ENCODE measurements at regions not wholly inside any gene's neighbourhood (a gene's known extent, or its start where the extent isn't known, plus 50 kb on each side); places are given as distances from the start of the nearest gene placed in this dataset.

GRCh38 chr20:55677011-55677410 lies 328.3 kb downstream of the CBLN4 start:
- Histone ChIP-seq H3K27me3 (ENCODE audit: control insufficient read depth, insufficient read depth, low read length) (no peaks in the 10 kb centered on the region), H3K27ac (ENCODE audit: insufficient read depth, low read length) (no peak overlapping the region), H3K79me2 (ENCODE audit: control insufficient read depth, insufficient read depth, low read length) (no peaks in the 10 kb centered on the region), H3K36me3 (ENCODE audit: control insufficient read depth, insufficient read depth, low read length) (no peaks in the 10 kb centered on the region), H3K9me3 (ENCODE audit: control insufficient read depth, insufficient read depth, low read depth, low read length) (no peaks in the 10 kb centered on the region), H4K20me1 (ENCODE audit: control insufficient read depth, extremely low read depth, insufficient read depth, low read length) (no peaks in the 10 kb centered on the region), H3K4me1 (ENCODE audit: control insufficient read depth, extremely low read depth, insufficient read depth, low read length) (no peaks in the 10 kb centered on the region), H3K9ac (ENCODE audit: insufficient read depth, low read length) (no peak overlapping the region), H3K4me2 (ENCODE audit: extremely low read depth, insufficient read depth, low read length) (no peak overlapping the region), H2AFZ (ENCODE audit: low read length) (no peak overlapping the region), H3K4me3 (replicated peaks in 1 of 4; ENCODE audit: control extremely low read depth in 1 of 4, insufficient read depth in 1 of 4, low read depth in 3 of 4, low read length in 4 of 4) (no peak overlapping the region)
- TF ChIP-seq CTCF (conservative IDR thresholded peaks at IDR 0.05 in 1 of 2, IDR thresholded peaks at IDR 0.05 in 1 of 2; ENCODE audit: low read depth in 1 of 2, low read length in 2 of 2) (no peak), EZH2 (IDR thresholded peaks at IDR 0.05; ENCODE audit: low read length, missing control alignments) (no peak)
- no peak for DNase-seq (ENCODE audit: low read depth in 2 of 2)

GRCh38 chr20:55676097-55676496 lies 329.2 kb downstream of the CBLN4 start:
- Histone ChIP-seq H2AFZ (ENCODE audit: low read length) (no peak overlapping the region), H3K4me3 (replicated peaks in 1 of 4; ENCODE audit: control extremely low read depth in 1 of 4, insufficient read depth in 1 of 4, low read depth in 3 of 4, low read length in 4 of 4) (no peak overlapping the region), H3K4me2 (ENCODE audit: extremely low read depth, insufficient read depth, low read length) (no peak overlapping the region), H3K27me3 (ENCODE audit: control insufficient read depth, insufficient read depth, low read length) (no peaks in the 10 kb centered on the region), H3K9me3 (ENCODE audit: control insufficient read depth, insufficient read depth, low read depth, low read length) (no peaks in the 10 kb centered on the region), H3K9ac (ENCODE audit: insufficient read depth, low read length) (no peak overlapping the region), H3K27ac (ENCODE audit: insufficient read depth, low read length) (no peak overlapping the region), H4K20me1 (ENCODE audit: control insufficient read depth, extremely low read depth, insufficient read depth, low read length) (no peaks in the 10 kb centered on the region), H3K79me2 (ENCODE audit: control insufficient read depth, insufficient read depth, low read length) (no peaks in the 10 kb centered on the region), H3K36me3 (ENCODE audit: control insufficient read depth, insufficient read depth, low read length) (no peaks in the 10 kb centered on the region), H3K4me1 (ENCODE audit: control insufficient read depth, extremely low read depth, insufficient read depth, low read length) (no peaks in the 10 kb centered on the region)
- no peak for DNase-seq (ENCODE audit: low read depth in 2 of 2)
- TF ChIP-seq EZH2 (IDR thresholded peaks at IDR 0.05; ENCODE audit: low read length, missing control alignments) (no peak), CTCF (conservative IDR thresholded peaks at IDR 0.05 in 1 of 2, IDR thresholded peaks at IDR 0.05 in 1 of 2; ENCODE audit: low read depth in 1 of 2, low read length in 2 of 2) (no peak)

- no peak for DNase-seq (ENCODE audit: low read depth in 2 of 2)
- no peaks in the 10 kb centered on the region for H4K20me1 ChIP-seq (ENCODE audit: control insufficient read depth, extremely low read depth, insufficient read depth, low read length)
- H3K27ac ChIP-seq (ENCODE audit: insufficient read depth, low read length), result no peak overlapping the region
- H3K4me1 ChIP-seq (ENCODE audit: control insufficient read depth, extremely low read depth, insufficient read depth, low read length), result no peaks in the 10 kb centered on the region
- no peaks in the 10 kb centered on the region for H3K36me3 ChIP-seq (ENCODE audit: control insufficient read depth, insufficient read depth, low read length)
- TF ChIP-seq EZH2 (IDR thresholded peaks at IDR 0.05; ENCODE audit: low read length, missing control alignments) (no peak), CTCF (conservative IDR thresholded peaks at IDR 0.05 in 1 of 2, IDR thresholded peaks at IDR 0.05 in 1 of 2; ENCODE audit: low read depth in 1 of 2, low read length in 2 of 2) (no peak)
- no peaks in the 10 kb centered on the region for H3K27me3 ChIP-seq (ENCODE audit: control insufficient read depth, insufficient read depth, low read length)
- H3K9me3 ChIP-seq (ENCODE audit: control insufficient read depth, insufficient read depth, low read depth, low read length), result no peaks in the 10 kb centered on the region
- H3K9ac ChIP-seq (ENCODE audit: insufficient read depth, low read length), result no peak overlapping the region
- H3K79me2 ChIP-seq (ENCODE audit: control insufficient read depth, insufficient read depth, low read length), result no peaks in the 10 kb centered on the region
- no peak overlapping the region for H2AFZ ChIP-seq (ENCODE audit: low read length)
- H3K4me2 ChIP-seq (ENCODE audit: extremely low read depth, insufficient read depth, low read length), result no peak overlapping the region
- H3K4me3 ChIP-seq (replicated peaks in 1 of 4; ENCODE audit: control extremely low read depth in 1 of 4, insufficient read depth in 1 of 4, low read depth in 3 of 4, low read length in 4 of 4), result no peak overlapping the region
Measured at GRCh38 chr20:55668631-55669030, 336.7 kb downstream of the CBLN4 start.

All from fibroblast of lung (primary cell).